ENCODE measurements at regions not wholly inside any gene's neighbourhood (a gene's known extent, or its start where the extent isn't known, plus 50 kb on each side); places are given as distances from the start of the nearest gene placed in this dataset.

- DNase-seq (ENCODE audit: low spot score), result no peak
- no peak for TF ChIP-seq CTCF (IDR thresholded peaks at IDR 0.05; ENCODE audit: borderline replicate concordance, control extremely low read depth, extremely low read depth, insufficient read depth, missing control alignments)
- in situ Hi-C loops (cut with MboI; ENCODE audit: low sequenced_read_pairs, unreplicated experiment), result no loop called here
Observed at GRCh38 chr5:175012267-175012666, 287.9 kb downstream of the MSX2 start.

GRCh38 chr5:175003531-175003930, 279.1 kb downstream of the MSX2 start:
- no peak for DNase-seq (ENCODE audit: low spot score)
- in situ Hi-C loops (cut with MboI; ENCODE audit: low sequenced_read_pairs, unreplicated experiment), result no loop called here
- TF ChIP-seq CTCF (IDR thresholded peaks at IDR 0.05; ENCODE audit: borderline replicate concordance, control extremely low read depth, extremely low read depth, insufficient read depth, missing control alignments), result no peak

GRCh38 chr5:175001876-175002645, 277.7 kb downstream of the MSX2 start:
- no peak for TF ChIP-seq CTCF (IDR thresholded peaks at IDR 0.05; ENCODE audit: borderline replicate concordance, control extremely low read depth, extremely low read depth, insufficient read depth, missing control alignments)
- no peak for DNase-seq (ENCODE audit: low spot score)
- in situ Hi-C loops (cut with MboI; ENCODE audit: low sequenced_read_pairs, unreplicated experiment), result no loop called here

- TF ChIP-seq CTCF (IDR thresholded peaks at IDR 0.05; ENCODE audit: borderline replicate concordance, control extremely low read depth, extremely low read depth, insufficient read depth, missing control alignments), result no peak
- no peak for DNase-seq (ENCODE audit: low spot score)
- in situ Hi-C loops (cut with MboI; ENCODE audit: low sequenced_read_pairs, unreplicated experiment), result no loop called here
Observed at GRCh38 chr5:175001311-175001710, 276.9 kb downstream of the MSX2 start.

- in situ Hi-C loops (cut with MboI; ENCODE audit: low sequenced_read_pairs, unreplicated experiment), result no loop called here
- DNase-seq (ENCODE audit: low spot score), result no peak
- TF ChIP-seq CTCF (IDR thresholded peaks at IDR 0.05; ENCODE audit: borderline replicate concordance, control extremely low read depth, extremely low read depth, insufficient read depth, missing control alignments), result no peak
Observed at GRCh38 chr5:174999581-174999980, 275.2 kb downstream of the MSX2 start.

- DNase-seq (ENCODE audit: low spot score), result no peak
- in situ Hi-C loops (cut with MboI; ENCODE audit: low sequenced_read_pairs, unreplicated experiment), result no loop called here
- TF ChIP-seq CTCF (IDR thresholded peaks at IDR 0.05; ENCODE audit: borderline replicate concordance, control extremely low read depth, extremely low read depth, insufficient read depth, missing control alignments), result no peak
Observed at GRCh38 chr5:174998131-174998730, 273.8 kb downstream of the MSX2 start.

Data from GM13976 (cell line).